ENCODE measurements at regions not wholly inside any gene's neighbourhood (a gene's known extent, or its start where the extent isn't known, plus 50 kb on each side); places are given as distances from the start of the nearest gene placed in this dataset.

GRCh38 chr13:83219832-83220231 lies 662.4 kb downstream of the SLITRK1 start:
- TF ChIP-seq CTCF (IDR thresholded peaks at IDR 0.05) (no peak), POLR2AphosphoS5 (IDR thresholded peaks at IDR 0.05) (no peak), POLR2A (IDR thresholded peaks at IDR 0.05) (no peak), EP300 (IDR thresholded peaks at IDR 0.05) (no peak)

Data from sigmoid colon (tissue), 4 donors.